Stimulated activated CD8-positive, alpha-beta memory T cell treated with anti-CD3 and anti-CD28 coated beads, Interleukin-7, amount 100 ng/mL, for 4 hours (primary cell): ENCODE measurements at regions not wholly inside any gene's neighbourhood (a gene's known extent, or its start where the extent isn't known, plus 50 kb on each side); places are given as distances from the start of the nearest gene placed in this dataset.

Experiments used
- DNase-seq, 2 donors: peaks; one replicate each; pipeline ENCODE4 v3.0.0-alpha.2; 2020; ENCODE audit warnings: low read depth in 2 of 2

- DNase-seq: no peak
These were observed 401.3 kb upstream of the CADM1 start for GRCh38 chr11:115905341-115906000.

- DNase-seq: no peak
These were observed 399.0 kb upstream of the CADM1 start for GRCh38 chr11:115903179-115903578.

GRCh38 chr11:115901069-115901468, 396.9 kb upstream of the CADM1 start:
- no peak for DNase-seq

- no peak for DNase-seq
These were observed 395.9 kb upstream of the CADM1 start for GRCh38 chr11:115900111-115900510.

GRCh38 chr11:115897707-115898106, 393.5 kb upstream of the CADM1 start:
- no peak for DNase-seq

GRCh38 chr11:115896084-115896483, 391.9 kb upstream of the CADM1 start:
- no peak for DNase-seq

- no peak for DNase-seq
These were observed 391.4 kb upstream of the CADM1 start for GRCh38 chr11:115895594-115895993.

GRCh38 chr11:115894176-115894575, 390.0 kb upstream of the CADM1 start:
- no peak for DNase-seq

- no peak for DNase-seq
These were observed 389.4 kb upstream of the CADM1 start for GRCh38 chr11:115893461-115894099.

GRCh38 chr11:115892016-115892415, 387.8 kb upstream of the CADM1 start:
- DNase-seq: no peak

- DNase-seq: no peak
These were observed 387.4 kb upstream of the CADM1 start for GRCh38 chr11:115891581-115891980.

- DNase-seq: no peak
These were observed 386.3 kb upstream of the CADM1 start for GRCh38 chr11:115890500-115890899.

- no peak for DNase-seq
These were observed 385.5 kb upstream of the CADM1 start for GRCh38 chr11:115889712-115890111.

- DNase-seq: no peak
These were observed 383.5 kb upstream of the CADM1 start for GRCh38 chr11:115887727-115888126.

GRCh38 chr11:115887316-115887715, 383.1 kb upstream of the CADM1 start:
- DNase-seq: no peak

- no peak for DNase-seq
These were observed 382.2 kb upstream of the CADM1 start for GRCh38 chr11:115886422-115886733.

GRCh38 chr11:115885535-115886421, 381.6 kb upstream of the CADM1 start:
- no peak for DNase-seq

GRCh38 chr11:115884800-115885534, 380.8 kb upstream of the CADM1 start:
- DNase-seq: no peak

GRCh38 chr11:115874843-115875242, 370.6 kb upstream of the CADM1 start:
- no peak for DNase-seq

GRCh38 chr11:115873813-115874212, 369.6 kb upstream of the CADM1 start:
- no peak for DNase-seq

- no peak for DNase-seq
These were observed 368.2 kb upstream of the CADM1 start for GRCh38 chr11:115872416-115872815.

GRCh38 chr11:115871161-115871760, 367.0 kb upstream of the CADM1 start:
- no peak for DNase-seq
